Ishikawa (cell line): ENCODE measurements at regions not wholly inside any gene's neighbourhood (a gene's known extent, or its start where the extent isn't known, plus 50 kb on each side); places are given as distances from the start of the nearest gene placed in this dataset.

Experiments
- CEBPB ChIP-seq: IDR thresholded peaks from 2 replicates; pipeline ENCODE4 v1.6.1; 2012
- EGR1 ChIP-seq: IDR thresholded peaks from 2 replicates; pipeline ENCODE4 v1.6.1; 2012
- EP300 ChIP-seq: IDR thresholded peaks from 2 replicates; pipeline ENCODE4 v1.6.1; 2012; ENCODE audit warnings: borderline replicate concordance
- NFIC ChIP-seq: IDR thresholded peaks from 2 replicates; pipeline ENCODE4 v1.6.1; 2012
- RAD21 ChIP-seq: IDR thresholded peaks from 2 replicates; pipeline ENCODE4 v1.6.1; 2012; ENCODE audit warnings: low read depth
- TCF12 ChIP-seq: IDR thresholded peaks from 2 replicates; pipeline ENCODE4 v1.6.1; 2012; ENCODE audit warnings: low read depth
- YY1 ChIP-seq: IDR thresholded peaks from 2 replicates; pipeline ENCODE4 v1.6.1; 2012; ENCODE audit warnings: low read depth
- ZBTB7A ChIP-seq: IDR thresholded peaks from 2 replicates; pipeline ENCODE4 v1.6.1; 2012; ENCODE audit warnings: low read depth
- TF ChIP-seq, protein P1 (sequence below): IDR thresholded peaks from 2 replicates; pipeline ENCODE4 v1.6.1; 2012; ENCODE audit warnings: low read depth, mild to moderate bottlenecking
- TF ChIP-seq, protein P2 (sequence below): IDR thresholded peaks from 2 replicates; pipeline ENCODE4 v1.6.1; 2012
- TF ChIP-seq, protein P3 (sequence below): IDR thresholded peaks from 2 replicates; pipeline ENCODE4 v1.6.1; 2012

DNA sequence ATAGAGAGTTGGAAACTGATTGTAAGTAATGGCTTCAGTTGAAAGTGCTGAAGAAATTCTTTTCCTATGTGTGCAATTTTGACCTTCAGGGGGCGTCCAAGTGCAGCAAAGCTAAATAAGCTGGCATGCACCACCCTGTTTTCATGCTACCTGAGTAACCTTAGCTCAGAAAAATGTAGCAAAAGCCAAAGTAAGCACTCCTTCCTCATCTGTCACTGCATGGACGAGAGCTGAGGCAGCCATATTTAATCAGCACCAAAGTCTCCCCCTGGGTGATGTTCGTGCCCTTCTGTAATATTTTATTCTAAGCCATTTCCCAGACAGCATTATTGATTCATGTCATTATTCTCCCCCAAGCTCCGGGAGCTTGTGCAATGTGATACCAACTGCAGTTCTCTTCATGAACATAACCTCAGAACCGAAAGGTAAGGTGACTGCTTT lies 123.1 kb downstream of the RPS12 start:
- TF ChIP-seq NFIC (0 out of 2 replicates have a peak, but pooled peaks have one; percentile 26), EP300 (no peak), ZBTB7A (no peak), EGR1 (no peak), YY1 (peak; percentile 69; the same call in 1 of the 2 replicates), CEBPB (peak; percentile 36; the same call in 1 of the 2 replicates), RAD21 (peak; percentile 87), TCF12 (no peak)
- TF ChIP-seq, protein P1, sequence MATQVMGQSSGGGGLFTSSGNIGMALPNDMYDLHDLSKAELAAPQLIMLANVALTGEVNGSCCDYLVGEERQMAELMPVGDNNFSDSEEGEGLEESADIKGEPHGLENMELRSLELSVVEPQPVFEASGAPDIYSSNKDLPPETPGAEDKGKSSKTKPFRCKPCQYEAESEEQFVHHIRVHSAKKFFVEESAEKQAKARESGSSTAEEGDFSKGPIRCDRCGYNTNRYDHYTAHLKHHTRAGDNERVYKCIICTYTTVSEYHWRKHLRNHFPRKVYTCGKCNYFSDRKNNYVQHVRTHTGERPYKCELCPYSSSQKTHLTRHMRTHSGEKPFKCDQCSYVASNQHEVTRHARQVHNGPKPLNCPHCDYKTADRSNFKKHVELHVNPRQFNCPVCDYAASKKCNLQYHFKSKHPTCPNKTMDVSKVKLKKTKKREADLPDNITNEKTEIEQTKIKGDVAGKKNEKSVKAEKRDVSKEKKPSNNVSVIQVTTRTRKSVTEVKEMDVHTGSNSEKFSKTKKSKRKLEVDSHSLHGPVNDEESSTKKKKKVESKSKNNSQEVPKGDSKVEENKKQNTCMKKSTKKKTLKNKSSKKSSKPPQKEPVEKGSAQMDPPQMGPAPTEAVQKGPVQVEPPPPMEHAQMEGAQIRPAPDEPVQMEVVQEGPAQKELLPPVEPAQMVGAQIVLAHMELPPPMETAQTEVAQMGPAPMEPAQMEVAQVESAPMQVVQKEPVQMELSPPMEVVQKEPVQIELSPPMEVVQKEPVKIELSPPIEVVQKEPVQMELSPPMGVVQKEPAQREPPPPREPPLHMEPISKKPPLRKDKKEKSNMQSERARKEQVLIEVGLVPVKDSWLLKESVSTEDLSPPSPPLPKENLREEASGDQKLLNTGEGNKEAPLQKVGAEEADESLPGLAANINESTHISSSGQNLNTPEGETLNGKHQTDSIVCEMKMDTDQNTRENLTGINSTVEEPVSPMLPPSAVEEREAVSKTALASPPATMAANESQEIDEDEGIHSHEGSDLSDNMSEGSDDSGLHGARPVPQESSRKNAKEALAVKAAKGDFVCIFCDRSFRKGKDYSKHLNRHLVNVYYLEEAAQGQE: no peak
- TF ChIP-seq, protein P2, sequence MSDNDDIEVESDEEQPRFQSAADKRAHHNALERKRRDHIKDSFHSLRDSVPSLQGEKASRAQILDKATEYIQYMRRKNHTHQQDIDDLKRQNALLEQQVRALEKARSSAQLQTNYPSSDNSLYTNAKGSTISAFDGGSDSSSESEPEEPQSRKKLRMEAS: no peak
- TF ChIP-seq, protein P3, sequence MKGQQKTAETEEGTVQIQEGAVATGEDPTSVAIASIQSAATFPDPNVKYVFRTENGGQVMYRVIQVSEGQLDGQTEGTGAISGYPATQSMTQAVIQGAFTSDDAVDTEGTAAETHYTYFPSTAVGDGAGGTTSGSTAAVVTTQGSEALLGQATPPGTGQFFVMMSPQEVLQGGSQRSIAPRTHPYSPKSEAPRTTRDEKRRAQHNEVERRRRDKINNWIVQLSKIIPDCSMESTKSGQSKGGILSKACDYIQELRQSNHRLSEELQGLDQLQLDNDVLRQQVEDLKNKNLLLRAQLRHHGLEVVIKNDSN: no peak
